ENCODE measurements at regions not wholly inside any gene's neighbourhood (a gene's known extent, or its start where the extent isn't known, plus 50 kb on each side); places are given as distances from the start of the nearest gene placed in this dataset.

- H2AFZ ChIP-seq (ENCODE audit: low read depth, low read length): peak overlapping the region; percentile 69; the same call in 1 of the 2 replicates
- H3K27me3 ChIP-seq (ENCODE audit: low read depth, low read length): peaks cover 6% of the 10 kb centered on the region; the same call in 1 of the 2 replicates
- no peaks in the 10 kb centered on the region for H4K20me1 ChIP-seq (ENCODE audit: insufficient read depth, low read length)
- H3K27ac ChIP-seq (ENCODE audit: low read length): no peak overlapping the region
- H3K9ac ChIP-seq (ENCODE audit: low read length): no peak overlapping the region
- H3K36me3 ChIP-seq (replicated peaks; ENCODE audit: low read depth, low read length): no peaks in the 10 kb centered on the region
- no peak overlapping the region for H3K4me3 ChIP-seq (ENCODE audit: low read length)
- TF ChIP-seq CTCF (IDR thresholded peaks at IDR 0.05; ENCODE audit: low read depth, low read length) (no peak), EZH2phosphoT487 (IDR thresholded peaks at IDR 0.05; ENCODE audit: low read depth) (no peak)
- no peaks in the 10 kb centered on the region for H3K79me2 ChIP-seq (ENCODE audit: low read length)
- peaks cover 3% of the 10 kb centered on the region; the same call in 1 of the 2 replicates for H3K4me1 ChIP-seq (ENCODE audit: low read length)
- H3K4me2 ChIP-seq (ENCODE audit: low read length): peak overlapping the region; percentile 36; the same call in 1 of the 2 replicates
- H3K9me3 ChIP-seq (ENCODE audit: insufficient read depth, low read length): no peaks in the 10 kb centered on the region
These were observed 93.1 kb upstream of the FGF3 start for GRCh38 chr11:69912161-69912910.

GRCh38 chr11:69912911-69913451 is 93.8 kb upstream of the FGF3 start:
- Histone ChIP-seq H3K9ac (ENCODE audit: low read length) (no peak overlapping the region), H3K27me3 (ENCODE audit: low read depth, low read length) (peaks cover 6% of the 10 kb centered on the region; the same call in 1 of the 2 replicates), H3K27ac (ENCODE audit: low read length) (no peak overlapping the region), H3K4me1 (ENCODE audit: low read length) (peaks cover 3% of the 10 kb centered on the region; the same call in 1 of the 2 replicates), H4K20me1 (ENCODE audit: insufficient read depth, low read length) (no peaks in the 10 kb centered on the region), H3K79me2 (ENCODE audit: low read length) (no peaks in the 10 kb centered on the region), H3K36me3 (replicated peaks; ENCODE audit: low read depth, low read length) (no peaks in the 10 kb centered on the region), H3K4me2 (ENCODE audit: low read length) (peak overlapping the region; percentile 36; the same call in 1 of the 2 replicates), H3K9me3 (ENCODE audit: insufficient read depth, low read length) (no peaks in the 10 kb centered on the region), H3K4me3 (ENCODE audit: low read length) (no peak overlapping the region), H2AFZ (ENCODE audit: low read depth, low read length) (peak overlapping the region; percentile 69)
- TF ChIP-seq CTCF (IDR thresholded peaks at IDR 0.05; ENCODE audit: low read depth, low read length) (peak; percentile 60), EZH2phosphoT487 (IDR thresholded peaks at IDR 0.05; ENCODE audit: low read depth) (no peak)

GRCh38 chr11:69913591-69914285 is 94.5 kb upstream of the FGF3 start:
- Histone ChIP-seq H3K9ac (ENCODE audit: low read length) (no peak overlapping the region), H4K20me1 (ENCODE audit: insufficient read depth, low read length) (no peaks in the 10 kb centered on the region), H3K4me3 (ENCODE audit: low read length) (no peak overlapping the region), H3K9me3 (ENCODE audit: insufficient read depth, low read length) (no peaks in the 10 kb centered on the region), H3K27me3 (ENCODE audit: low read depth, low read length) (peaks cover 6% of the 10 kb centered on the region; the same call in 1 of the 2 replicates), H3K79me2 (ENCODE audit: low read length) (no peaks in the 10 kb centered on the region), H3K36me3 (replicated peaks; ENCODE audit: low read depth, low read length) (no peaks in the 10 kb centered on the region), H3K4me2 (ENCODE audit: low read length) (no peak overlapping the region), H2AFZ (ENCODE audit: low read depth, low read length) (0 out of 2 replicates have a peak overlapping the region, but pooled peaks have one; percentile 69), H3K4me1 (ENCODE audit: low read length) (peaks cover 5% of the 10 kb centered on the region; the same call in 1 of the 2 replicates), H3K27ac (ENCODE audit: low read length) (no peak overlapping the region)
- no peak for TF ChIP-seq CTCF (IDR thresholded peaks at IDR 0.05; ENCODE audit: low read depth, low read length)
